NCI-H187 (cell line): ENCODE measurements at regions not wholly inside any gene's neighbourhood (a gene's known extent, or its start where the extent isn't known, plus 50 kb on each side); places are given as distances from the start of the nearest gene placed in this dataset.
A peak's percentile ranks its signal among the peaks of the same experiment; 100 is the strongest.

Experiments used
- DNase-seq, 2 experiments: peaks; one replicate each; lab custom pipeline; 2025; lab: John Stamatoyannopoulos, UW

DNA sequence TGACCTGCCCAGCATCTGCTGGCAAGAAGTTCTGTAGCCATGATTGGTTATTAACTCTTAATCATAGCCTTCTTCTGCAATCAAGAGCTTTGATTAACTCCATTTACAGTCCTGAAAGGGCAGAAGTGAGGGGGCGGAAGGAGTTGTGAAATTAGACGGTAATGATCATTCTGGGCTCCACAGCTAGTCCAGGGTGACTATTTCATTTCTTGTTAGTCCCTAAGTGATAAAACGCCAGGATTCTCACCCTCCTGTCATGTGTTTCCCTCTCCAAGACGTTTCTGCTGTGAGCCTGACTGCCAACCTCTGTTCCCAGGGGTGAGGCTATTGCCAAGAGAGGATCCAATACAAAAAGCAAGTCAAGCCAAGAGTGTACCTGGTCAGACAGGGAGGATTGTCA, 155.9 kb upstream of the IPO5 start:
- no peak for DNase-seq

DNA sequence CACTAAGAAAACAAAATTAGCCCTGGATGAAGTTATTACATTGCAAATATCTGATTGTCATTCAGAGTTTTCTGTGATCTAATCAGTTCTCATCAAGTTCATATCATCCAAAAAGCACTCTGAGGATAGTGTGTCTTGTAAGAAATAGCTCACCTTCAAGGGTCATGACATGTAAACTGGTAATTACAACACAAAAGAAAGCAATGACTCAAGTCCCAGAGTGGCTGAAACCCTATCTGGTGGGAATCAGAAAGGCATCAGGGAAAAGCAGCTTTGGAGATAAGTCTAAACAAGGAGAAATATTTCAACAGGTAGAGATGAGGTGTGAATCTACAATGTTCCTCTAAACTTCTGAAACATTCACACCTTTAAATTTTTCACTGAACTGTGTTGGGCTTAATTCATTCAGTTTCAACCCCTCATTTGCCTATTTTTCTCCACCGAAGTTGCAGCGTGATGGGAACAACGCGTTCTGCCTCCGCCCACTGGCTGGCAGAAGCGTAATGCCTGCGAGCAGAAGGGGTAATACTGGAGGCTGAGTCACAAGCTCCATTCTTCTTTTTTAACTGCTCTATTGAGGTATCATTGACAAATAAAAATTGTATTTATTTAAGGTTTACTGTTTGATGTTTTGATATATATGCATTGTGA, 155.2 kb upstream of the IPO5 start:
- no peak for DNase-seq

DNA sequence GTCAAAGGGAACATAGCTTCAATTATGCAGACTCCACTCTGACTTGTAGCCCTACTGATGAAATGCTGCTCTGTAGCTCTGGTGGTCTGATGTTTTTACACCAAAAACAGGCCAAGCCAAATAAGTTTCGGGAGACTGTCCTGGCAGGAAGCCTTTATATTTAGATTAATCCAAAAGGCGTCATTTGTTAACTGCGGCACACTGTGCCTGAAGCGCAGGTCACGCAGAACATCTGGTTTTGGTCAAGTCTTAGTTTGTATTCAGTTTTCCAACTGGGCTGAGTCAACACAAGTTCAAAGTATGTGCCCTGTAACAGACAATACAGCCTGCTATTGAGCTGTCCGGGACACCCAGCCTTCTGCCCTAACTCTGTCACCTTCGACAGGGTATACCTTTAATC, 154.6 kb upstream of the IPO5 start:
- DNase-seq = no peak

DNA sequence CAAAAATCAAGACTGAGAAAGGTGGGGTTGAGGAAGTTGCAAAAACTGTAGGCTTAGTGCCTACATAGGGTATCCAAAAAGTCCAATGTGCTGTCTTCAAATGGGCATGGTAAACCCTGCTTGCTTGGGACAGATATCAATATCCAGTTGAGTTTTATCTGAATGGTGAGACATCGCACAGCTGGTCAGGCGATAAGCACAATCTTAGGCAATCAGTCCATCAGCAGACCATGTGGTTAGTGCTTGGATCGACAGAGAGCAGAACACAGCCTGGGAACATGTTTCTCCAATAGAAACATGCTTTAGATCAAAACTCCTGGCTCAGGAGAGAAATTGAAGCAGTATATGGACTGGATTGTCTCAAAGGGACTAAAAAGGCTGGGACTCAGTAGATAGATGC, 151.3 kb upstream of the IPO5 start:
- DNase-seq = no peak

DNA sequence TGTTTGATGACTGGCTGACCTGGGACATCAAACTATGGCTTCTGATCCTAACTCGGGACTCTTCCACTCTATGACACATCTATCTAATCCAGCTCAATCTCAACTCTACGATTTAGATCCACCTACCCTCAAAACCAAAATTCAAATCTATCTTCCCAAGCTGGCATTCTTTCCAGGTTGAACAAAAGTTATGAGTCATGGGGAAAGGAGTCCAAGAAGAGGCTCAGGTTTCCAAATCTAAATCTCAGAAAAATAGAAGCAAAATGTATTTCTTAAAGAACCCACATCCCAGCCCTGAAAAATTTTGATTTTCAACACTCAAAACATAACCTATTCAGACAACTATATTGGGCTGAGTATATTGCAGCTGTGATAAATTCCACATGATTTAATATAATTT, 143.9 kb upstream of the IPO5 start:
- no peak for DNase-seq

DNA sequence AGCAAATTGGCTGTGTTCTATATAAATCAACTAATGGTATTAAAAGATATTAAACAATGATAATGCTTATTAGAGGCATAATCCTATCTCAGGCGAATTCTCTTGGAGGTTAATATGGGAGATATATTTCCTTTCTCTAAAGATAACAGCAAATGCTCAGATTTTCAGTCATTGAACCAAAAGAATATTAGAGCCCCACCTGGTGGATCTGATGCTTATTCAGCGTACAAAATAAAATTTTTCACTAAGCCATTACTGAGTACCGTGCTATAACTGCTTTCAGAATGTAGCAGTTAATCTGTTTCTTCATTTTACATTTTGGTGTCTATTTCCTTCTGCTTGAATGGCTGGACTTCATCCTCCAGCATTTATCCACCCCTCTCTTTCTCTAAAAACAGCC, 143.3 kb upstream of the IPO5 start:
- no peak for DNase-seq

DNA sequence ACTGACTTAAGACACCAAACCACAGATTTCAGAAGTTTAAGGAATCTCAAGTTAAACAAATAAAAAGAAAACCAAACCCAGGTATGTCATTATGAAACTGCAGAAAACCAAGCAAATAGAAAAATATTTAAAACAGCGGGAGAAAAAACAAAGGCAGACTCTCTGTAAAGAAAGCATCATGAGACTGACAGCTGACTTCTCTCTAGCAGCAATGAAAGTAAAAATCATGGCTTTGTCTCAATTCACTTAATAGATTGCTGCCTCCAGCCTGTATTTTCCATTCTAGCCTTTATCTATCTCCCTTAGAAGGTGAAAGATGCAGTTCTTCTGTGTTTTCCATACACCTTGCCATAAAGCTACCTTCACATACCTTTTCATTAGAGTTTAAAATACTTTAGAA, 131.1 kb upstream of the IPO5 start:
- DNase-seq = no peak

DNA sequence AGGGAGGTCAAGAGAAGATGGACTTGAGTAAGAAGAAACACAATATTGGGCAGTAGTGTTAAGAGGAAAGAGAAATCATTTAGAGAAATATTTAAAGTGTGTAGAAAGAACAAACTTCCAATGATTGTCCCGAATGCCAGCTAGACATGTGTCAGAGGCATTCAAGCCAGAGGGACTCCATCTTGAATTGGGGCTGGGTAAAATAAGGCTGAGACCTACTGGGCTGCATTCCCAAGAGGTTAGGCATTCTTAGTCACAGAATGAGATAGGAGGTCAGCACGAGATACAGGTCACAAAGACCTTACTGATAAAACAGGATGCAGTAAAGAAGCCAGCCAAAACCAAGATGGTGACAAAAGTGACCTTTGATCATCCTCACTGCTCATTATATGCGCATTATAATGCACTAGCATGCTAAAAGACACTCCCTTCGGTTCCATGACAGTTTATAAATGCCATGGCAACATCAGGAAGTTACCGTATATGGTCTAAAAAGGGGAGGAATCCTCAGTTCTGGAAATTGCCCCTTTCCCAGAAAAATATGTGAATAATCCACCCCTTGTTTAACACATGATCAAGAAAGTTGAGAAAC, 127.0 kb upstream of the IPO5 start:
- DNase-seq = no peak

DNA sequence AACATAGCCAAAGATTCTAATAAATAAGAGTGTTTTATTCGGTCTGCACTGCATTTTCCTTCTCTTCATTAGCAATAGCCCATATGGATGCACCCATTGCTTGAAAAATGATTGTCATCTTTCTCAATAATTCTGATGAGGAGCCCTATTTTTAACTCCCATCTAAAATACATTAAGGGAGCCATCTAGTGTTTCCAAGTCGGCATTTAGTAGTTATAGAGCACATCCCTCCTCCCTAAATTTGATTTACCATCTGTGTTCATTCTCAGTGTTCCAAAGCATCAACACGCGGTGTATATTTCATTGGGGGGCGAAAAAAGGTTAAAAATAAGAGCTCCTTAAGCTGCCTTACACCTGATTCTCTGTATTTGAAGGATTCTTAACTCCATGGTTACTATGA, 119.2 kb upstream of the IPO5 start:
- DNase-seq = no peak

DNA sequence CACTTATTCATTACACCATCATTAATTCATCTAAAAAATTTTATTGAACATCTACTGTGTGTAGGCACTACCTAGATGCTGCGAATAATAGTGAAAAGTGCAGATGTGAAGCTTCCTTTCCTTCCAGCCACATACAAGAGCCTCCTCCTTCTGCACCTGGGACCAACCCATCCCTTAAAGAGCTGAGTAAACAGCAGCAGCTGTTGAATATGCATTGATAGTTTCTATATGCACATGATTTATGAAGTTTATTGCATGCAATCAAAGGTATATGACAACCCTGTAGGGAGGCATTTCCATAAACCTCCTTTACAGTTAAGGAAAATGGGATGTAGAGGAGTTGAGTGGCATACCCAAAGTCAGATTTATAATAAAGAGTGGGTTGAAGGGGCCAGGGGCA, 110.3 kb upstream of the IPO5 start:
- DNase-seq = no peak

DNA sequence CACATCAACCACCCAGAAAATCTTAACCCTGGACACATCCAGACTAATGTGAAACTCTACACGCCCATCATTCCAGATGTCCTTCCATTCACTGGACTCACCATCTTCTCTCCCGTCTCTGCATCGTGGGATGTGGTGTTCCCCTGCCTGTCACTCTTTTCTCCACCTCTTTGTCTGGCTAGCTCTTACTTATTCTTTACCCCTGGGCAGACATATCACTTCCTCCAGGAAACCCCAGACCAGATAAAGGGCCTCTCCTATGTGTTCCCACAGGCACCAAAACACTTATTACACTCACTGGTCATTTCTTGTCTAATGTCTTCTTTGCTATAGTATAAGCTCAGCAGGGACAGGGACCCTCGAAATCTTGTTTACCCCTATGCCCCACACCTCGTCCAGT, 109.3 kb upstream of the IPO5 start:
- DNase-seq = no peak

DNA sequence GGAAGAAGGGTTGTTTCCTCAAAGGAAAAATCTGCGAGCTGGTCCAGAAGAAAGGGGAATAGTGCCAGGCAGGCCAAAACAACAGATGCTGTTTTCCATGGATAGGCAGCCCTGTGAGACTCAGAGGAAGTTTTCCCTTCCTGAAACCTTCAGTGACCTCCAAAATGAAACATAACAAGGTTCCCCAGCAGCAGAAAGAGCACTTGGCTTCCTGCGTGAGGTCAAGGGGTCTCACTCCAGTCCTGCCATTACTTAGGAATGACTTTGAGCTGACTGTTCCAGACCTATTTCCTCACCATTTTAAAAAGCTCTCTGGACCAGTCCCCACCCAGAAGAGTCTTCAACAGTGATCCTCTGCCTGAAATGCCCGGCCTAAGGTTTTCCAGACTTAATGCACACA, 104.6 kb upstream of the IPO5 start:
- no peak for DNase-seq

DNA sequence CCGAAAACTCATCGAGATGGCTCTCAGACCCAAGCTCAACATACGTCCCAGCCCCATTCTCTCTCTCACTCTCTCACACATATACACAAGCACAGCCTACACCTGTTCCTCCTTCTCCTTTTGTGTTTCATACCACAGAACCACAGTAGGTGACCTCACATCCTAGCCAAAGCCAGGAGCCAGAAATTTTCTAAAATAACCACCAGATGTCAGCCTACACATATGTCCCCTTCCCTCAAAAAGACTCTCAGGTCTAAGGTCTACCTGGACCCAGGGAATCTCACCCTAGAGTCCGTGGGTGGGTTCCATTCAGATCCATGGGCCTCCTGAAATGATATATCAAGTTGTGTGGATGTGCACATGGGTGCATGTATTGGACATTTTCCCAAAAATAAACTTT, 104.2 kb upstream of the IPO5 start:
- DNase-seq = peak in 1 of 2 experiments; percentile 11

DNA sequence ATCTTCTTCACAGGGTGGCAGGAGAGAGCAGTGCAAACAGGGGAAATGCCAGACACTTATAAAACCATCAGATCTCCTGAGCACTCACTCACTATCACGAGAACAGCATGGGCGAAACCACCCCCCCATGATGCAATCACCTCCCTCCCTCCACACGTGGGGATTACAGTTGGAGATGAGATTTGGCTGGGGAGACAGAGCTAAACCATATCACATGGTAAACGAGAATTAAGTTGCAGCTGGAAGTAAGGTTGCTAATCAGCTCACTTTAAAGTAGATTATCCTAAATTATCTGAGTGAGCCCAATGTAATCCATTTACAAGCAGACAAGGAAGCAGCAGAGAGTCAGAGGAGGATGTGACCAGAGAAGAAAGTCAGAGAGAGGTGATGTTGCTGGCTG, 102.2 kb upstream of the IPO5 start:
- no peak for DNase-seq

DNA sequence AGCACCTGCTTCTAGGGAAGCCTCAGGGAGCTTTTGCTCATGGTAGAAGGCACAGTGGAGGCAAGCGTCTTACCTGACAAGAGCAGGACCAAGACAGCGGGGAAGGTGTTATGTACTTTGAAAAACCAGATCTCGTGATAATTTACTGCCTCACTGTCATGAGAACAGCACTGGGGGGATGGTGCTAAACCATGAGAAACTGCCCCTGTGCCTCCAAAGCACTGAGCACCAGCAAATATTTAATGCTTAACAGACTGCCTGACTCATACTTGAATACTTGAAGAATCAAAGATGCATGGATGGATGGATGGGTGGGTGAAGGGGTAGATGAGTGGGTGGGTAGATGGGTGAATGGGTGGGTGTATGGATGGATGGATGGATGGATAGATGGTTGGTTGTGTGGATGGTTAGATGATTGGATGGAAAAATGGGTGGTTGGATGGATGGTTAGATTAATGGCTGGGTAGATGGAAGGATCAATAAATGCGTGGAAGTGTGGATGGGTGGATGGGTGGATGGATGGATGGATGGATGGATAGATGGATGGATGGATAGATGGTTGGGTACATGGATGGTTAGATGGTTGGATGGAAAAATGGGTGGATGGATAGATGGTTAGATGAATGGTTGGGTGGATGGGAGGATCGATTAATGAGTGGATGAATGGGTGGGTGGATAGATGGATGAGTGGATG, 101.1 kb upstream of the IPO5 start:
- no peak for DNase-seq

DNA sequence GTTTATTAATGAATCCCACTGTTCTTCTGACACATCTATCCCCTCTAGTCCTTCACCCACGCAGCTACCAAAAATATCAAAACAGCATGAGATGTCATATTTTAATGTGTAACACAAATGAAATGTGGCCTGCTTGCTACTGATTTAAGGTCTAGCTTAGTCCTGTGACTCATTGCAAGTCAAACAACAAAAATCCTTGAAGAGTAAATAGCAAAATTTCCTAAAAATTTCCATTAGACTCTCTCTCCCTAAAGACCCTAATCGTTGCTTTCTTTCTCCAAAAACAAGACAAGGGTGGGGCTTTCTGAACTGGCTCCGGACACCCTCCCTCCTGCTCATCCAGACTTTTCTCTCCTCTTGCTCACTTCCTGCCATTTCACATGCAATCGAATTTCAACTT, 99.9 kb upstream of the IPO5 start:
- no peak for DNase-seq

DNA sequence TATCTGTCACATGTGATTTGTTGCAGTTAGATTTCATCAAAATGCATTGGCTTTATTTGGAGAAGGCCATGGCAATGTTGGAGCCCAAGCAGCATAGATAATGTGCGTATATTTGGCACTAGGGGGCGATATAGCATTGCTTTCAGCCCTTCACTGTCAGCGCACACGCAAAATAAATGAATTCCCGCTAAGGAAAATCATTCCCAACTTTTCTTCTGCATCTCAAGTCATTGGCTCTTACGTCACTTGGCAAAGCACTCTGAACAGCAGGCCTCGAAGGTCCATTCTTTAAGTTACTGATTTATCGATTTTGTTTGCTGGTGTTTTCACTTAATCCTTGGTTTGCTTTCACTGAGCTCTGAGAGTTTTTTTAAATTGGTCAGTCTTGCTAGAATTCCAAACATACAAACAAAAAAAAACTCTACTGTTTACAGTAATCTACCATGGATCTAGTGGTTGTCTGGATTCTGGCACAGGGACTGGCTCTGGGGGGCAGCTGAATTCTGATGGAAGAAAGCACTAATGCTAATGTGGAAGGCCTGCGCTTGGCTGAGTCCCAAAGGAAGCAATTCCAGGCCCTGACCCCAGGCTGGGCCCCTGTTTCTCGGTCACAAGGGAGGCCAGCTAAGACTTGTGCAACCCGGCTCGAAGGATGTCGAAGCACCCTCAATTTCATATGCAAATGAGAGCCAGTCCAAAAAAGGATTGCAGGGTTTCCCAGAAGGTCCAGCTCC, 97.7 kb upstream of the IPO5 start:
- DNase-seq = peak; percentile 44 to 70

DNA sequence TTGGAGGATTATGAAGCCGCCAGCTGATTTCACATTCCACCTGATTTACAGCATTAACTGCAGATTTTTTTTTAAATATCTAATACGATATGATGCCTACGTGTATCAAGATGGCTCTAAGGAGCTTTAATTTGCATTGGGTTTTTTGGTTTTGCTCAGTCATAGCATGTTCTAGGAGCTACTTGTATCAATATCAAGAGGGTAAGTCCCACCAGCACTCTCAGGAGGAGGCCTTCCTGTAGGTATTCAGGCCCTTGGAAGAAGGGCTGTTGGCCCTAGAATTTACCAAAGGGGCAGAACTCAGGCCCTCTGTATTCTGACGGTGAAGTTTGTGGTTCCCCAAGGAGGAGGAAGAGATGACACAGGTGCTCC, 97.2 kb upstream of the IPO5 start:
- DNase-seq = no peak

DNA sequence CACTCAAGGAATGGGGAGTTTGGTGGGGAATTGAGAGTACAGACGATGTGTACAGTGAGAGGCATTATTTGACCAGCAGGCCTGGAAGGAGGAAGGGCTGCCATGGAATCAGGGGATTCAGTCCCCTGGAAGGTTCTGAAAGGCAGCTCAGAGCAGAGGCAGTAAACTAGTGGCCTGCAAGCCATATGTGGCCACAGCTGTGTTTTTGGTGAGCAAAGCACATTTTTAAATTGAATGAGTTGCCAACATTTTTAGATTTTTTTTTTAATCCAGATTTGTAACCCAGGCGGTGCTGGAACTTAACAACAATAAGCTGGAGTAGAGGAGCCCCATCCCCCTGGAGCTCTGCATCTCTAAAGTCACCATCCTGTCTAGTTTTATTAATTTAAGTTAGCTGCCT, 95.3 kb upstream of the IPO5 start:
- no peak for DNase-seq

DNA sequence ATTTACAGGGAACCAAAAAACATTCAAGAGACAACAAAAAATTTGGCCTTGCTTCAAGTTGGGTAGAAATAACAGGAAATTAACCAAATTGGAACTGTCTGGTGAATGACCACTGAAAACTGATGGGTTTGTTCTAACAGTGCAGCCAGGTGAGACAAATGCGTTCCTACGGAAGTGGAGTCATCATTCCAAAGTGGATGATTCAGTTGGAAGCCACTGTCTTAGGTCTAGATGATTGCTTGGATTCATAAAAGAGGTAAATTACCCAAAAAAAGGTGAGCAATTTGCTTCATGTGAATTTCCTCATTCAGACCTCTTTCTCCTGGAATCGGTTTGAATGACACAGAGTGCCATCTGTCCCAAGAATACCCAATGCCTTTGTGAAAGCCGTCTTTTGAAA, 87.1 kb upstream of the IPO5 start:
- no peak for DNase-seq

DNA sequence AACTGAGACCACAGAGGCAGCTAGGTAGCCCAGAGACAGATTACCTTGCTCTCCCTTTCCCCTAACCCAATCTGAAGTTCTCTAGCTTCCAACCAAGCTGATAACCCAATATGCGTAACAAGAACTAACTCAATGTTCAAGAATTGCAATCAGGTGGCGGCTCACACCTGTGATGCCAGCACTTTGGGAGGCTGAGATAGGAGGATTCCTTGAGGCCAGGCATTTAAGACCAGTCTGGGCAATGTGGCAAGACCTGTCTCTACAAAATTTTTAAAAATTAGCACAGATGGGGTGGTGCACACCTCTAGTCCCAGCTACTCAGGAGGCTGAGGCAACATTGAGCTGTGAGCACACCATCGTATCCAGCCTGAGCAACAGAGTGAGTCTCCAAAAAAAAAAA, 86.7 kb upstream of the IPO5 start:
- no peak for DNase-seq

DNA sequence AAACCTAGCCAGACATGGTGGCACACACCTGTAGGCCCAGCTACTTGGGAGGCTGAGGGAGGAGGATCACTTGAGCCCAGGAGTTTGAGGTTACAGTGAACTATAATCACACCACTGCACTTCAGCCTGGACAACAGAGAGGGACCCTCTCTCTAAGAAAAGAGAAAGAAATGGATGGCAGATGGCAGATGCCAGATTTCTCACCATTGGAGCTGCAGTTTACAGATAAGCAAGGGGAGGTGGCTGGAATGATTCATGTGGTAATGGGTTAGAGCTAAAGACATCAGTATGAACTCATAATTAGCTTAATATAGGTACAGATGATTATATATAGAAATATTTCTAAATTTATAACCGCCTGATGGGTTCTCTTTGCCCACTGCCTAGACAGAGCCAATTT, 80.1 kb upstream of the IPO5 start:
- no peak for DNase-seq

DNA sequence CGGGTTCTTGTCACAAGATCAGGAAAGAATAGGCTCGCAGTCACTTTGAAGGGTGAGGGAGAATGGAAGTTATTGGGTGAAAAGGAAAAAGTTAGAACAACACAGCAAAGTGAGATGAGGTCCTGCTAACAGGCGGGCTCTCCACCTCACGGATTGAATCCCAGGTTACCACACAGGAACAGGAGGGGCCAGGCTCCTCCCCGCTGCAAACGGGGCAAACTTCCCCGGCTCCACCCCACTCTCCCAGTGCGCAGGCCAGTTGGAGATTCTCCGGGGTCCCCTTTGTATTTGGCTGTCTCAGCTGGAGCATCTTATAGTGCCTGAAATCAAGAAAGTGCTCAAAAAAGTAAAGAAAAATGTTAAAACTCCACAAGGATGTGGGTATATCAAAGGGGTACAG, 78.3 kb upstream of the IPO5 start:
- no peak for DNase-seq
